Activated CD4-positive, alpha-beta T cell treated with anti-CD3 and anti-CD28 coated beads, Interleukin-2, amount 50 U/mL, for 1 hour (primary cell): ENCODE measurements at regions not wholly inside any gene's neighbourhood (a gene's known extent, or its start where the extent isn't known, plus 50 kb on each side); places are given as distances from the start of the nearest gene placed in this dataset.

ENCODE experiments used
- DNase-seq: peaks from one replicate; pipeline ENCODE4 v3.0.0-alpha.2; 2020

DNA sequence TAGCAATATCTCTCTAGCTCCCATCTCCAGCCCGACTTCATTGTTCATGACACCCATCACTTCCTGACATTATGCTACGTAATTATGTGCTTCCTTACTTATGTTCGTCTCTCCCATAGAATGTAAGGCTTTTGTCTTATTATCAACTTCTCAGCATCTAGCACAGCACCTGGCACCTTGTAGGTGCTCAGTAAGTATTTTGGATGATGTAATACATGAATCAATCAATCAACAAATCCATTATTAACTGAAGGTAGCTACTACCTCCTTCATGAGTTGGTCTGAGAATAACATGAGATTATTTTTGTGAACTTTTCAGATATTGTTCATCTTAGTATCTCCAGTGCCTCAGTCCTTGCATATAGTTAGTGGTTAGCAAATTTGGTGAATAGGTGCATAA is 109.3 kb downstream of the EN1 start:
- no peak for DNase-seq

DNA sequence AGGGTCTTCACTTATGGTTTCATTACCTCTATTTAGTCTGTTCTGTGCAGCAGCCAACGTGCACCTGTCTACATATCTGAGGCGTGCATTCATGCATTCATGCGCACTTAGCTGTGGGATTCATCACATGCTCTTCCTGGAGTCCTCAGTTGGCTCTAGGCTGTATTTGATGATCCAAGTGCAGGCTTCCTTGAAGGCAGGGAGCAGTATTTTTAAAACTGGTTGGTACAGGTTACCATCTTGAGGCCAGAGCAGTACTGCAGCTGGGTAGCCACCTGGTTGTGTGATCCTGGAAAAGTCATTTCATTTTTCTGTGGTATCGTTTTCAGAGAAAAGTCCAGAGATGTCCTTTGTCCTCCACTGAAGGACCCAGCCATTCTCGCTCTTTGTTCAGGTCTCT is 109.8 kb downstream of the EN1 start:
- DNase-seq: no peak

DNA sequence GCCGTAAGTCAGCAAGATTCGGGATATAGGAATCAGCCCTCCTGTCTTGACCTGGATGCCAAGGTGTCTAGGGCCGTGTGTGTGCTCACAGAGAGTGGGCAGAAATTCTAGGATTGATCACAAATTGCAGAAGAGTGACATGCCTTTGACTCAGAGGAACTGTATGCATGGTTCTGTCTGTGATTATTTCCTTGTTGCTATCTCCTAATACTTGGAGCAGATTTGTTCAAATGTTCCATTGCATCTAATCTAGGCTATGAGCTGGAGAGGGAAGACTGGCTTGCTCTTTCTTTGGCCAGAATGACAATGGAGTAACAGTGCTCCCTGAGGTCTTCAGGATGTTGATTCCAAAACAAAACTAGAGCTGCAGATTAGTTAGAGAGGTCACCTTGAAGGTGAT is 115.0 kb downstream of the EN1 start:
- DNase-seq: no peak

DNA sequence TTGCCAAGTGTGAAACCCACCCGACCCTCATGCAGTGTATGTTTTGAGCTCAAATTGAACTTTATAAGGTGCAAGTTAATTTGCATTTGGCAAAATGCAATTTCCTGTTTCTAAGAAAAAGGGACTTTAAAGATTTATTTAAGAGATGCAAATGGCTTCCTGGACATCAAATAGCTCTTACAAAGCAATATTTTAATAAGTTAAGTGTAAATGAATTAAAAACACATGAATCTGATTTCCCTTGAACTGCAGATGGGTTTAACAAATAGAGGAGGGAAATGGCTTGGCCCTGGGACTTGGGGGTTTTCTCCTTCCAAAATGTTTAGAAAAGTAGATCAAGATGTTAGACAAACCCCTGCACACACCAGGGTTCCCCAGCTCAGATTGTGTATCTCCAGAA is 116.0 kb downstream of the EN1 start:
- no peak for DNase-seq

DNA sequence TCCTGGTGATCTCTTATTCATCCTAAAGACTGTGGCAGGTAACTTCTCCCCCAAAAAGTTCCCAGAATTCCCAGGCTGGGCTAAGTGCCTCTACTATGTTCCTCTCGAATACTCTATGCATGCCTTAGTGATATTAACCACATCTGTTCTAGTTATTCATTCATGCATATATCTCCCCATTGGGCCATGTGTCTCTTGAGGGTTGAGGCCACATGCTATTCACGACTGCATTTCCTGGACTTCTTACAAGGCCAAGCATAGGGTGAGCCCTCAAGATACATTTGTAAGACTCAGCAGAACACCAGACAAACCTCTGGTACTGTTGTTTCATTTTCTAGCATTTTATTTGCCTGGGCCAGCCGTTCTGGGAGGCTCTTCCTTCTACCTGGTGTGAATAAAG is 117.0 kb downstream of the EN1 start:
- no peak for DNase-seq

DNA sequence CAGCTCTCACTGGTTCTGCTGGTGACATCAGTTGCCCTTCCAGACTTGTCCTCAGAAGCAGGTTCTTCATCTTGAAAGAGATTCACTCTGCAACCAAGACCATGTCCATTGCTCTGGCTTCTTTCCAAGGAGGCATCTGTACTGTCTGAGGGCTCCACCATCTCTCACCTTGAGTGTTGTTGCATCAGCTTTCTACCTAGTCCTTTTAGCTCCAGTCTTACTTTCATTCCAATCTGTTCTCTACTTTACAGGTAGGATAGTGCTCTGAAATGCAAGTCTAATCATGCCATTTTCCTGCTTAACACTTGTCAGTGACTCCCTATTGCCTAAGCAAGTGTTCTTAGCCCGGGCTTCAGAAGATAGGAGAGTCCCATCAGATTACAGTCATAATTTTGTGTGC is 117.7 kb downstream of the EN1 start:
- no peak for DNase-seq

DNA sequence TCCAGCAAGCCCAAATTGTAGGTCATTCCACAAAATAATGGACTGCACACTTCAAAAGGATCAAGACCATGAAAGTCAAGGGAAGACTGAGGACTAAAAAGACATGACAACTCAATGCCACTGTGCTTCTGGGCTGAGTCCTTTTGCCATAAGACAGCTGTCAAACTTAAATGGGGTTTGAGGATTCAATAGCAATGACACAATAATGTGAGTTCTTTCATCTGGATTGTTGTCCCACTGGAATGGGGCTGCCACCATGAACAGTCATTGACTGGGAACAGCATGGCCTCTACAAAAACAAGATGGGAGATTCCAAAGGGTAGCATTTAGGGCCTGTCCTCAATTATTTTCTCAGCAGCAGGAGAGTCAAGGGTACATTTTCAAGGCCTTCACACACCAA is 118.5 kb downstream of the EN1 start:
- no peak for DNase-seq

DNA sequence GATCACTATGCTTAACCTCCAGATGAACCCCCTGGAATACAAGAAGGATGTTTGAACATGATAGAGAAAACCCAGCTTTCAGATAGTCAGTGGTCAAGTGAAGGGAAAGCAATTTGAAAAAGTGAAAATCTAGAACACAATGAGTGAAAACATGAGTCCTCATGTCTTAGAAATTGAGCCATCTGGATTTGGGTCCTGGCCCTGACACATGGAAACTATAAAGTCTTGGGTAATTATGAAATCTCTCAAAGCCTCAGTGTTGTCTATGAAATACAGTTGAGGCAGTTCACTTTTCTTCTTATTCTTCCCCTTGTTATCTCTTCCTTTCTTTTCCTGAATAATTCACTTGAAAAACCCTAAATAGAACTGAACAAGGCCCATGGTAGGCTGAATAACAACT is 120.6 kb downstream of the EN1 start:
- no peak for DNase-seq

DNA sequence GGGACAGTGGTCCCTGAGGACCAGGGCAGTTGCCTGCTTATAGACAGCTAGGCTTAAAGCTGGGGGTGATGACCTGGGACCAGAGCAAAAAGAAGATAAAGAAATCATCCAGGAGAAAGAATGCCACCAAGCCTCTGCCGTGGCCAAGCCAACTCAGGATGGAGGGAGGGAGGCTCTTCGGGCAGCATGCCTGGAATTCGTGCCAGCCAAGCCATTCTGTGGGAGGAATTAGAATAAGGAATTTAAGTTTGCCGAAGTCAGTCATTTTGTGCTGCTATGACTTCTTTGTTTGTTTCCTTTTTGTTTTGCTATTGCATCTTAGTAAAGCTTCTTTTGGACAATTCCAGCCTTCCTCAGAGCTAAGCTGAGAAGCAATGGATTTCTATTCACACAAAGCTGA is 124.1 kb downstream of the EN1 start:
- no peak for DNase-seq

DNA sequence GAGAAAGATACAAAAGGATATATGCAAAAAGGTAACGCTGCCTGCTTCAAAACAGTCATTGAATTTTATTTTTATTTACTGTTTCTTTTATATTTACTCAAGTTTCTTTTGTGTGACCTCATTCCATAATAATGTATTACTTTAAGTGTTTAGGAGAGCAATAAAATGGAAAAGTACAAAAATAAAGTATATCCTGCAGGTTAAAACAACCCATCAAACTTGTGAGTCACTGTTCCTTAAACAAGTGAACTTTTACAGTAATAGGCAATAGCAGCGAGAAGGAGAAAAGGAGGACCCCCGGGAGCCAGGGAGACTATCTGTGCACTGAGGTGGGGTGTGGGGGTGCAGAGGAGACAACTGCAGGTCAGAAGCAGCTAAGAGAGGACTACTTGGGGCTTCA is 124.5 kb downstream of the EN1 start:
- DNase-seq: no peak

DNA sequence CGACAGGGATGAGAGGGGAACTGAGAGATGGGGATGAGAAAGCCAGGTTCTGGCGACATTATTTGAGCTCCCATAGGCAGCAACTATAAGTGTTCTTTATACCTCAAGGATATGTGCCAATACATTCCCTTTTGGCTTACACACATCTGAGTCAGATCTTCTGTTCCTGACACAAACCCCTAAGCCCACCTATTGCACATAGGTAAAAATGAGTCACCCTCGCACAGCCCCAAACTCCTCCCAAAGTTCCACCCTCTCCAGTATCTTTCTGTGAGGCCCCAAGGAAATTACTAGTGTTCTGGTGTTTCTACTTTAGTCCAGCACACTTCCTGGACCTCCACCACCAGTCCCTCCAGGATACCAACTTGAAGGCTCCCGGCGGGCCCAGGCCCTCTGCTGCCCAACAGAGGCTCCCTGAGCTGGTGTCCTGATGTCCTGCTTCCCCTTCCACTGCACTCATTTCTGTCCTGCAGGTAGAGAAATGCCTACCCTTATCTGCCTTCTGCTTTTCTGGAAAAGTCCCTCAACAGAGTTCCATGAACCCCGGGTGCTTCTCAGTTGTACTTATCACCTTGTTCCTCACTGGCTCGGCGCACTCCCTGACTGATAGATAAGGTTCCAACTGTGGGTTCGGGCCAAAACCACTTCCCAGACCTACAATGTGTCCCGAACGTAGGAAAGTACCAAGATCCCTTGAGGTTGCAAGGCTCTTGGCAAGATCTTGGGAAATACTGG is 125.5 kb downstream of the EN1 start:
- no peak for DNase-seq

DNA sequence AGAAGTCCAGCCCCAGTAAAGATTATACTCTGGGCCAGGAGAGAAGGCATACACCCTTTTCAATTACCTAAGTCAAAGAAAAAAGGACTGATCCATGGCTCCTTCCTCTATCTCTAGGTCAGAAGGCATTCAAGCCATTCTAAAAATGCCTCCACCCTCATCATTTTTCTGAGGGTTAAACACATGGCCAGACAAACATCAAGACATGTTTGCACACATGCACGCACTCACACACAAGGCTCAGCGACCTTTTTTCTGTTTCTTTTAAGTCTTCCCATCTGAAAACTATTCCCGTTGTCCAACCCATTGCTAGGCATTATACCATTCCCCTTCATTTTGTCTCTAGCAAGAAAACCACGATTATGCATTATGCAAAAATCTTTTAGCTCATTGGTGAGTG is 126.6 kb downstream of the EN1 start:
- DNase-seq: no peak

DNA sequence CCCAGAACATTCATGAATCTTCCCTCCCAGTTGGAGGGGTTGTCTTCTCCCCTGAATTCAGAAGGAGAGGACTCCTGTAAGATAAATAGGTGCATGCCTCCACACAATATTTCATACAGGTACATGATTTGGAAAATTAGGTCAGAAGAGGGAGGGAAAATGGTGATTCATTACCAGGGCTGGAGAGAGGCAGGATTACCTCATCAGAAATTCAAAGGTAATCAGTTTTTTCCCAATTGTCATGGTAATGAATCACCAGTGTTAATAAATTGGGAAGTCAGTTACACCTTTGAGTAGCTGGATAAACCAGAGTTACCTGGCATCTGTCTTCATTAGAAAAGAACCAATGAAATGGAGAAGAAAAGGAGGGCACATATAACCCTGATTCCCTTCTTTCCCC is 128.5 kb downstream of the EN1 start:
- DNase-seq: no peak

DNA sequence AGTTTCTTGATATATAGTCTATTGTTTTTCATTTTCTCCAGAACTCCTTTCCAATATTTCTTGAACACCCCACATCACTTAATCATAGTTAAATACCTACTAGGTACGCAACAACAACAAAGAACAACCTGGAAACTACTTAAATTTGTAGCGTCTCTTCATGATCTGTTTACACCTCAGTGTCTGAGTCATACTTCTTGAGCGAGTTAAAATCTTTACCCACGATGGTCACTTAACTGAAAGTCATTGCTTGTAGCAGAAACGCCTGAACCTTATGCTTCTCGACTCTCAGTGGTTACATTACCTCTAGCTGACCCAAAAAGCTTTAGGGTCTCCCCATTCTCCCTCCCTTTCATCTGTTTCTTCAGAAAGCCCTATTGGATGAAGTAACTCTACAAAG is 131.3 kb downstream of the EN1 start:
- DNase-seq: no peak

DNA sequence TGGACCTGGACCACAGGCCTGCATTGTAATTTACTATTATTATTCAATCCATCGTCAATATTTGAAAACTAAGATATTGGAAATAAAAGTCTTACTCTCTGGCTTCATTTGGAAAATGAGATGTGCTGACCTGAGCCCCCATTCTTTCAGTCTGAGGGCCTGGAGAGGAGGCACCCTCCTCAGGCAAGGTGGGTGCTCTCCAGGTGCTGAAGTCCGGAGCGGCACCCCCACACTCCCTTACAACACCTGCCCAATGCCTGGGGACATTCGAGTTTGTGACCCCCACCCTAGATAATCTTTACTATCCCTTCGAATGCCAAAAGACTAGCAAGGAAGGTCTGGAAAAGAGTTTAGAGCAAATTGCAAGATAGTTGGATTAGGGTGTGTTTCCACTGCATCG is 133.3 kb downstream of the EN1 start:
- DNase-seq: no peak

DNA sequence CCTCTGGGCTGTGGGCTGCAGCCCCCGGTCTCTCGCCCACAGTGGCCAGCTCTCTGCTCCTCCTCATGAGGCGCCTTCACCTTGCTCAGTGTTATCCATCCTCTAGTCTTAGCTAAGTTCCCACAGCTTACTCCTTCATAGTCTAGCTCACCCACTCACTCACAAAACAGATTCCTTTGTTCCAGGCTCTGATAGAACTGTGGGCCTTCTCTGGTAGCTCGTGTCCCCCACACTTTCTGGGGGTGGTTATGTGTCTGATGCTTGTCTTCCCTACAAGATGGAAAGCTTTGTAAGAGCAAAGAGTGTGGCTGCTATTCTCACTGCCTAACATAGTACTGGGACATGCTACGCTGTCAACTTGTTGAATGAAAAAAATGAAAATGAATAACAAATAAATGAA is 135.8 kb downstream of the EN1 start:
- no peak for DNase-seq

DNA sequence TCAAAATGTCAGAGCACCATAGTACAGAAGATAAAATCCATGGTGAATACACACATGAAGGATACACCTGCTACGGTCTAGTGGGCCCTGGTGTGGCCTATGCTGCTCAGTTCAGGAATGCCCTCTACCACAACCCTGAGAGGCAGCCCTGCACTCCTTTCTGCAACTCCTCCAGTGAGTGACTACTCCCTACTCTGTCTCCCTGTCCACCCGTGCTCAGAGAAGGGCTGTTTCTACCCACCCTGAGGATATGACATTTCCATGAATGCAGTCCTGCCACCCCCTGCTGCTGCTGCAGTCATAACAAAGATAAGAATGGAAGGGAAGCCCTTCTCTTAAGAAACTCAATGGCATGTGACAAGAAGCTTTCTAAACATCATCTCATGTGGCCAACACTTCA is 137.0 kb downstream of the EN1 start:
- DNase-seq: no peak

DNA sequence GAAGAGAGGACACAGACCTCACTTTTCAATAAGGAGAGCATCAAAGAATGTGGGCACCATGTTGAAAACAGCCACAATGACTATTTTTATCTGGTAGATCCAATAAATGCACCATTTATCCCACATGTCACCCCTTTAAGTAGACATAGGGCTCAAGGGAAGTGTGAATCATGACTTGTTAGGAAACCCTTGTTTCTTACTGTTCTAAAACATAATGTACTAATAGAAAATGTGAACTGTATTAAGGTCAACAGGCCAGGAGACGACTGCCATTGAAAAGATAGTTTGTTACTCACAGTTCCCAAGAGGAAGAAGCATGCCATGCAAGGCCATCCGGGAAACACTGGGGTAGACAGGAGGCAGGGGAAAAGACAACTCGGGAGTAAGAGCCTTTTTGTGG is 137.7 kb downstream of the EN1 start:
- no peak for DNase-seq

DNA sequence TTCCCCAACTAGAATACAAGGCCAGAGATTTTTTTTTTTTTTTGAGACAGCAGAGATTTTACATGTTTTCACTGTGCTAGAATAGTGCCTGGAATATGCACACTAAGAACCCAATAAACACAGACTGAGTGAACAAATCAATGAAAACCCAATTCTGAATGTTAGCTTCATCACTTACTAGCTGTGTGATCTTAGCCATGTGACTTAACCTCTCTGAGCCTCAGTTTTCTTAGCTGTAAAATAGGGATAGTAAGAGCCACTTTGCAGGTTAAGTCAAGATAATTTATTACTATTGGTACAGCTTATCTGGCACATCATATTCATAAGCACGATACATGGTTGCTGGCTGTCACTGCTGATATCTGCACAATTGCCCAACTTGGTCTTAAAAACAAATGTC is 140.6 kb downstream of the EN1 start:
- no peak for DNase-seq

DNA sequence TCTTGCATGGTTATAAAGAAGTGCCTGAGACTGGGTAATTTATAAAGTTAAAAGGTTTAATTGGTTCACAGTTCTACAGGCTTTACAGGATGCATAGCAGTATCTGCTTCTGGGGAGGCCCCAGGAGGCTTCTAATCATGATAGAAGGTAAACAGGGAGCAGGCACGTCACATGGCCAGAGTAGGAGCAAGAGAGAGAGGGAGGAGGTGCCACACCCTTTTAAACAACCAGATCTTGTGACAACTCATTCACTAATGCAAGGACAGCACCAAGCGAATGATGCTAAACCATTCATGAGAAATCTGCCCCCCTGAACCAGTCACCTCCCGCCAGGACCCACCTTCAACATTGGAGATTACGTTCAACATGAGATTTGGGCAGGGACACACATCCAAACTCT is 141.1 kb downstream of the EN1 start:
- no peak for DNase-seq

DNA sequence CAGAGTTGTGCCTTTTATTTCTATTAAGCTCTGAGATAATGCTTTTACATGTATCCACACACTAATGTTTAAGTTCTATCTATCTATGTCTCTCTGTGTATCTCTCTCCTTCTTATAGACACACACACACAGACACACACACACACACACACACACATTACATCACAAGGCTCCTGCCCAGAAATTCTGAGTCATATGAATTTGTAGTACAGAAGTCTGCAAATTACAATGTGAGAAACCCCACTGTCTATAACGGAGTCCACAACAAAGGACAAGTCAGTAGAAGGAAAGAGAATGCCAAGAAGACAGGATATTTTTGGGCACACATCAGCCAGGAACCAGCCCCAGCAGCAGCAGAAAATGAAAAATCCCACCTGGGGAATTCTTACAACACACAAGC is 142.4 kb downstream of the EN1 start:
- DNase-seq: no peak

DNA sequence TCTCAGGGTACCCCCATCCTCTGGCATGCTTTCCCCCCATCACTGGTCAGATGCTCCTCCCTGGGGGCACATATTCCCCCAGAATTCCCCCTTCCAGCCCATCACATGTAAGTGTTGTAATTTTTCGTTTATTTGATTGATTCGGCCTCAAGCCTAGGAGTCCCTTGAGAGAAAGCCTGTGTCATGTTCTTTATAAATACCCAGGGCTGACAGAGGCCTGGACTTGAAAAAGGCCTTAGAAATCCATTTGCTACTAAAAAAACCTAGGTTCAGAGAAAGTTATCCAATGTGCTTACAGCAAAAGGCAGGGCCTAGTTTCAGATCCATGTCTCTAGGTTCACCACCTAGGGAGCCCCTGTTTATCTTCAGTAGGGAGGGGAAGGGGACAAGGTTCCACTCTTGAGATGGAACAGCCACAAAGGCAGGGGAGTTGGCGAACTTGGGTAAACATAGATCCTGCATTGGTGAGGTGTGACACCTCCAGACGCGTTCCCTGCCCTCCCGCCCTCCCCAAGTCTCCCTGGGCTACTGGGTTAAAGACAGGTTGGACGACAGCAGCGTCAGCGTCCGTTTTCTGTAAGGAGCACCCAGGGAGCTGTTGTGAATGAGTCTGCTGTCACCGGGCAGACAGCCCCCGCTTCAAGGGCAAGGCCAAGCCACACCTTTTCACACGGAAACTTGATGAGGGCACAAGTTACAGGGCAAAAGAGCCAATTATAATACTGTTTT is 147.8 kb downstream of the EN1 start:
- DNase-seq: no peak

DNA sequence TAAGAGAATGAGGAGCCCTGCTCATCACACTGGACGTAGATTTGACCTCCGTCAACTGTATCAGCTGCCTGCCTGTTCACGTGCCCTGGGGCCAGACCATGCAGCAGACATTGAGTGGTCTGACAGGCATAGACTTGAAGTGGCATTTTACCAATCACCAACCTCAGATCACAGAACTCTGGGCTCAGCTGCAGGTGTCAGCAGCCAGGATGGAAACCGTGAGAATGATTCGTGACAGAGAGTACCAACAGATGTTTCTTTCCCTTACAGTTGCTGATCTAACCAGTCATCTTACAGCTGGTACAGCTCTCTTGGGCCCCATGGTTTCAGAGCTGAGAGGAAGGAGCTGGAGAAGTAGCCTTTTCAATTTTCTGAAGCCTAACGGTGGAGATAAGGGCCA is 148.9 kb downstream of the EN1 start:
- no peak for DNase-seq

DNA sequence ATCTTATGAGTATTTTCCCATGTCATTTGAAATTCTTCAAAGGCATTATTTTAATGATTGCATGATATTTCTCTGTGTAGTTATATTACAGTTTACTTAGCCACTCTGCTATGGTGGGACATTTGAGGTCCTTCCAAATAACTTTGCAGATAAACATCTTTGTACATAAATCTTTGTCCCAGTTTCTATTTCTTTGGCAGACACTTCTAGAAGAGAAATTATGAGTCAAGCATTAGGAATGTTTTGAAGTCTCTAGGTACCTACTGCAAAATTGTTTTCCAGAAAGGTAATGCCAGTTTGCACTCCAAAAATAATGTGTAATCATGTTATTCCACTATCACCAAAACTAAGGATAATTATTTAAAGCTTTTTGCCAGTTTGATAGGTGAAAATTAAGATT is 149.7 kb downstream of the EN1 start:
- no peak for DNase-seq
